ENCODE measurements at regions not wholly inside any gene's neighbourhood (a gene's known extent, or its start where the extent isn't known, plus 50 kb on each side); places are given as distances from the start of the nearest gene placed in this dataset.

- no peak for TF ChIP-seq ZNF512 (CRISPR knock-in tag; IDR thresholded peaks at IDR 0.05; ENCODE audit: borderline replicate concordance)
- TF ChIP-seq JAZF1 (CRISPR knock-in tag; IDR thresholded peaks at IDR 0.05): no peak
- TF ChIP-seq ERG (CRISPR knock-in tag; IDR thresholded peaks at IDR 0.05): no peak
- TF ChIP-seq NR2C2 (CRISPR knock-in tag; IDR thresholded peaks at IDR 0.05): no peak
- TF ChIP-seq, protein P1, sequence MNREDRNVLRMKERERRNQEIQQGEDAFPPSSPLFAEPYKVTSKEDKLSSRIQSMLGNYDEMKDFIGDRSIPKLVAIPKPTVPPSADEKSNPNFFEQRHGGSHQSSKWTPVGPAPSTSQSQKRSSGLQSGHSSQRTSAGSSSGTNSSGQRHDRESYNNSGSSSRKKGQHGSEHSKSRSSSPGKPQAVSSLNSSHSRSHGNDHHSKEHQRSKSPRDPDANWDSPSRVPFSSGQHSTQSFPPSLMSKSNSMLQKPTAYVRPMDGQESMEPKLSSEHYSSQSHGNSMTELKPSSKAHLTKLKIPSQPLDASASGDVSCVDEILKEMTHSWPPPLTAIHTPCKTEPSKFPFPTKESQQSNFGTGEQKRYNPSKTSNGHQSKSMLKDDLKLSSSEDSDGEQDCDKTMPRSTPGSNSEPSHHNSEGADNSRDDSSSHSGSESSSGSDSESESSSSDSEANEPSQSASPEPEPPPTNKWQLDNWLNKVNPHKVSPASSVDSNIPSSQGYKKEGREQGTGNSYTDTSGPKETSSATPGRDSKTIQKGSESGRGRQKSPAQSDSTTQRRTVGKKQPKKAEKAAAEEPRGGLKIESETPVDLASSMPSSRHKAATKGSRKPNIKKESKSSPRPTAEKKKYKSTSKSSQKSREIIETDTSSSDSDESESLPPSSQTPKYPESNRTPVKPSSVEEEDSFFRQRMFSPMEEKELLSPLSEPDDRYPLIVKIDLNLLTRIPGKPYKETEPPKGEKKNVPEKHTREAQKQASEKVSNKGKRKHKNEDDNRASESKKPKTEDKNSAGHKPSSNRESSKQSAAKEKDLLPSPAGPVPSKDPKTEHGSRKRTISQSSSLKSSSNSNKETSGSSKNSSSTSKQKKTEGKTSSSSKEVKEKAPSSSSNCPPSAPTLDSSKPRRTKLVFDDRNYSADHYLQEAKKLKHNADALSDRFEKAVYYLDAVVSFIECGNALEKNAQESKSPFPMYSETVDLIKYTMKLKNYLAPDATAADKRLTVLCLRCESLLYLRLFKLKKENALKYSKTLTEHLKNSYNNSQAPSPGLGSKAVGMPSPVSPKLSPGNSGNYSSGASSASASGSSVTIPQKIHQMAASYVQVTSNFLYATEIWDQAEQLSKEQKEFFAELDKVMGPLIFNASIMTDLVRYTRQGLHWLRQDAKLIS (CRISPR knock-in tag; IDR thresholded peaks at IDR 0.05; ENCODE audit: borderline replicate concordance): no peak
These were observed 100.8 kb downstream of the MICALL2 start (continued) for GRCh38 chr7:1358376-1359050.

DNA sequence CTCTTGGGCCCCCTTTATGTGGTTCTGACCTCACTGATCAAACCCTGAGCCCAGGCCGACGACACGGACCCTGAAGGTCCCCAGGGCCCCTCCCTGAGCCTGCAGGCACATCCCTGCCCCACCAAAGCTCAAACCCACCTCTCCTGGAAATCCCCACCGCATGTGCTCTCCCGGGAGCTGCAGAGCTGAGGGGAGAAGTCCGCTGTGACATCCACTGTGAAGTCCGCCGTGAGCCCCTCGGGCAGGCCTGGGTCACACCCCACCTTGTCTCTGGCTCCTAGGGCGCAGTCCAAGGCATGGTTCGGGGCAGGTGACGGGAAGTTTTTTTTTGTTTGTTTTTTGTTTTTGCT, 100.2 kb downstream of the MICALL2 start:
- ATAC-seq (no peak), DNase-seq (ENCODE audit: low spot score) (no peak)
- TF ChIP-seq HMGA2 (CRISPR knock-in tag; IDR thresholded peaks at IDR 0.05): no peak
- TF ChIP-seq ZMAT4 (CRISPR knock-in tag; IDR thresholded peaks at IDR 0.05): no peak
- TF ChIP-seq ERG (CRISPR knock-in tag; IDR thresholded peaks at IDR 0.05): no peak
- TF ChIP-seq TP53 (CRISPR knock-in tag; IDR thresholded peaks at IDR 0.05): no peak
- no peak for TF ChIP-seq NR3C1 (CRISPR knock-in tag; conservative IDR thresholded peaks at IDR 0.05; ENCODE audit: low read depth)
- TF ChIP-seq ATF3 (CRISPR knock-in tag; conservative IDR thresholded peaks at IDR 0.05): no peak
- no peak for TF ChIP-seq FOXP1 (CRISPR knock-in tag; IDR thresholded peaks at IDR 0.05; ENCODE audit: borderline replicate concordance)
- TF ChIP-seq, protein P2, sequence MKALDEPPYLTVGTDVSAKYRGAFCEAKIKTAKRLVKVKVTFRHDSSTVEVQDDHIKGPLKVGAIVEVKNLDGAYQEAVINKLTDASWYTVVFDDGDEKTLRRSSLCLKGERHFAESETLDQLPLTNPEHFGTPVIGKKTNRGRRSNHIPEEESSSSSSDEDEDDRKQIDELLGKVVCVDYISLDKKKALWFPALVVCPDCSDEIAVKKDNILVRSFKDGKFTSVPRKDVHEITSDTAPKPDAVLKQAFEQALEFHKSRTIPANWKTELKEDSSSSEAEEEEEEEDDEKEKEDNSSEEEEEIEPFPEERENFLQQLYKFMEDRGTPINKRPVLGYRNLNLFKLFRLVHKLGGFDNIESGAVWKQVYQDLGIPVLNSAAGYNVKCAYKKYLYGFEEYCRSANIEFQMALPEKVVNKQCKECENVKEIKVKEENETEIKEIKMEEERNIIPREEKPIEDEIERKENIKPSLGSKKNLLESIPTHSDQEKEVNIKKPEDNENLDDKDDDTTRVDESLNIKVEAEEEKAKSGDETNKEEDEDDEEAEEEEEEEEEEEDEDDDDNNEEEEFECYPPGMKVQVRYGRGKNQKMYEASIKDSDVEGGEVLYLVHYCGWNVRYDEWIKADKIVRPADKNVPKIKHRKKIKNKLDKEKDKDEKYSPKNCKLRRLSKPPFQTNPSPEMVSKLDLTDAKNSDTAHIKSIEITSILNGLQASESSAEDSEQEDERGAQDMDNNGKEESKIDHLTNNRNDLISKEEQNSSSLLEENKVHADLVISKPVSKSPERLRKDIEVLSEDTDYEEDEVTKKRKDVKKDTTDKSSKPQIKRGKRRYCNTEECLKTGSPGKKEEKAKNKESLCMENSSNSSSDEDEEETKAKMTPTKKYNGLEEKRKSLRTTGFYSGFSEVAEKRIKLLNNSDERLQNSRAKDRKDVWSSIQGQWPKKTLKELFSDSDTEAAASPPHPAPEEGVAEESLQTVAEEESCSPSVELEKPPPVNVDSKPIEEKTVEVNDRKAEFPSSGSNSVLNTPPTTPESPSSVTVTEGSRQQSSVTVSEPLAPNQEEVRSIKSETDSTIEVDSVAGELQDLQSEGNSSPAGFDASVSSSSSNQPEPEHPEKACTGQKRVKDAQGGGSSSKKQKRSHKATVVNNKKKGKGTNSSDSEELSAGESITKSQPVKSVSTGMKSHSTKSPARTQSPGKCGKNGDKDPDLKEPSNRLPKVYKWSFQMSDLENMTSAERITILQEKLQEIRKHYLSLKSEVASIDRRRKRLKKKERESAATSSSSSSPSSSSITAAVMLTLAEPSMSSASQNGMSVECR (CRISPR knock-in tag; IDR thresholded peaks at IDR 0.05; ENCODE audit: borderline replicate concordance): no peak
- TF ChIP-seq, protein P3, sequence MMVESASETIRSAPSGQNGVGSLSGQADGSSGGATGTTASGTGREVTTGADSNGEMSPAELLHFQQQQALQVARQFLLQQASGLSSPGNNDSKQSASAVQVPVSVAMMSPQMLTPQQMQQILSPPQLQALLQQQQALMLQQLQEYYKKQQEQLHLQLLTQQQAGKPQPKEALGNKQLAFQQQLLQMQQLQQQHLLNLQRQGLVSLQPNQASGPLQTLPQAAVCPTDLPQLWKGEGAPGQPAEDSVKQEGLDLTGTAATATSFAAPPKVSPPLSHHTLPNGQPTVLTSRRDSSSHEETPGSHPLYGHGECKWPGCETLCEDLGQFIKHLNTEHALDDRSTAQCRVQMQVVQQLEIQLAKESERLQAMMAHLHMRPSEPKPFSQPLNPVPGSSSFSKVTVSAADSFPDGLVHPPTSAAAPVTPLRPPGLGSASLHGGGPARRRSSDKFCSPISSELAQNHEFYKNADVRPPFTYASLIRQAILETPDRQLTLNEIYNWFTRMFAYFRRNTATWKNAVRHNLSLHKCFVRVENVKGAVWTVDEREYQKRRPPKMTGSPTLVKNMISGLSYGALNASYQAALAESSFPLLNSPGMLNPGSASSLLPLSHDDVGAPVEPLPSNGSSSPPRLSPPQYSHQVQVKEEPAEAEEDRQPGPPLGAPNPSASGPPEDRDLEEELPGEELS (CRISPR knock-in tag; IDR thresholded peaks at IDR 0.05): no peak
- no peak for TF ChIP-seq FOXJ3 (CRISPR knock-in tag; IDR thresholded peaks at IDR 0.05; ENCODE audit: borderline replicate concordance)
- Mint-ChIP-seq H3K4me1 (no peaks in the 10 kb centered on the region), H3K4me3 (no peak overlapping the region), H3K9me3 (no peaks in the 10 kb centered on the region), H3K27me3 (ENCODE audit: low read depth) (no peaks in the 10 kb centered on the region), H3K36me3 (no peaks in the 10 kb centered on the region), H3K27ac (no peak overlapping the region)
- ChIA-PET POLR2A (no interaction called here), CTCF (interaction anchor here (1.0 kb wide), 1 partner anchor 10 kb away, joined by 6 read pairs; no protein-coding TSS in a partner anchor)

Data from WTC11 (cell line).